NCI-H1436 (cell line): ENCODE measurements at regions not wholly inside any gene's neighbourhood (a gene's known extent, or its start where the extent isn't known, plus 50 kb on each side); places are given as distances from the start of the nearest gene placed in this dataset.
"Not testable (repeated sequence)": the region's sequence is repeated elsewhere in the genome, so short reads cannot be mapped to it uniquely, and the experiment has no call there.

Source experiments
- DNase-seq: peaks from one replicate; lab custom pipeline; 2025; lab: John Stamatoyannopoulos, UW

DNA sequence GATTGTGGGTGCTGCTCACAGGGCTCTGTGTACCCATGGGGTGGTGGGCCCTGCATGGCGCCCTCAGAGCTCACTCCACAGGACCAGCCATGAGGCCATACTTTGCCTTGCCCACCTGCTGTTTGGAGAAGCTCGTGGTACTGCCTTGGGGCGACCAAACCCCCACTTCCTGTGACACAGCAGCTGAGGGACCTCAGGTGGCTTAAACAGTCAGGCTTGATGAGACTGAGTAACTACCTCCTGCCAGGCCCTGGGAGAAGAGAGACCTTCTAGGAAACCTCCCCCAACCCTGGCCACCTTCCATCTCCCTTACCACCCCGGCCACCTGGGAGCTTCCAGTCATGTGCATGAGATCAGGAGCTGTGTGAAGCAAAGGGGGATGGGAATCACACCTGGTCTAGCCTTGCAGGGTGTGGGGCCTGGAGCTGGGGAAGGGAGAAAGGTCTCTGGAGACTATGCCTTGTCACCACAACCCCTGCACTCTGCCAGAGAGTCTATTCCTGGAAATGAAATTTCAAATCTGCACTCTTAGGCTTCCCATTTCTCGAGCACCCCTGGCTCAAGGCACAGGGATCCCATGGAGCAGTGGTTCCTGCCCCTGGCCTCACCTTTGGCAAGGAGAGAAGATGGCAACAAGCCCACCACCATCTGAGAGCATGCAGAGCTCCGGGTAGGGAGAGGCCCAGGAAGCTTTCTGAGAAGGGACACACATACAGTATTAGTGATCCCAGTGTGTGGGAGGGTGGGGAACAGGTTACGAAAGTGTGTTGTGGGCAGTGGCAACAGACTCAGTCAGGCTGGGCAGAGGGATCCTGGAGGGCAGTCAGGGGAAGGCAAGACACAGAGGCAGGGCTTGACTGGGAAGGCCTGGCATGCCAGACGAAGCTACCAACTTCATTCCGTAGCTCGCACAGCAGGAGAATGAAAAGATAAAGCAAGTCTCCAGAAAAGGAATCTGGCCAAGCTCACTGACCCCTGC is 125.0 kb downstream of the URI1 start:
- DNase-seq = no peak

DNA sequence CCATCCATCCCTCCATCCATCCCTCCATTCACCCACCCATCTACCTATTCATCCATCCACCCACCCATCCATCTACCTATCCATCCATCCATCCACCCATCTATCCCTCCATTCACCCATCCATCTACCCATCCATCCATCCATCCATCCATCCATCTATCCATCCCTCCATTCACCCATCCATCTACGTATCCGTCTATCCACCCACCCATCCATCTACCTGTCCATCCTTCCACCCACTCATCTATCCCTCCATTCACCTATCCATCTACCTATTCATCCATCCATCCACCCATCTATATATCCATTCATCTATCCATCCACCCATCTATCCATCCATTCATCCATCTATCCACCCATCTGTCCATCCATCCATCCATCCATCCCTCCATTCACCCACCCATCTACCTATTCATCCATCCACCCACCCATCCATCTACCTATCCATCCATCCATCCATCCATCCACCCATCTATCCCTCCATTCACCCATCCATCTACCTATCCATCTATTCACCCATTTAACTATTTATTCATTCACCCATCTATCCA is 126.0 kb downstream of the URI1 start:
- not testable (repeated sequence) for DNase-seq

DNA sequence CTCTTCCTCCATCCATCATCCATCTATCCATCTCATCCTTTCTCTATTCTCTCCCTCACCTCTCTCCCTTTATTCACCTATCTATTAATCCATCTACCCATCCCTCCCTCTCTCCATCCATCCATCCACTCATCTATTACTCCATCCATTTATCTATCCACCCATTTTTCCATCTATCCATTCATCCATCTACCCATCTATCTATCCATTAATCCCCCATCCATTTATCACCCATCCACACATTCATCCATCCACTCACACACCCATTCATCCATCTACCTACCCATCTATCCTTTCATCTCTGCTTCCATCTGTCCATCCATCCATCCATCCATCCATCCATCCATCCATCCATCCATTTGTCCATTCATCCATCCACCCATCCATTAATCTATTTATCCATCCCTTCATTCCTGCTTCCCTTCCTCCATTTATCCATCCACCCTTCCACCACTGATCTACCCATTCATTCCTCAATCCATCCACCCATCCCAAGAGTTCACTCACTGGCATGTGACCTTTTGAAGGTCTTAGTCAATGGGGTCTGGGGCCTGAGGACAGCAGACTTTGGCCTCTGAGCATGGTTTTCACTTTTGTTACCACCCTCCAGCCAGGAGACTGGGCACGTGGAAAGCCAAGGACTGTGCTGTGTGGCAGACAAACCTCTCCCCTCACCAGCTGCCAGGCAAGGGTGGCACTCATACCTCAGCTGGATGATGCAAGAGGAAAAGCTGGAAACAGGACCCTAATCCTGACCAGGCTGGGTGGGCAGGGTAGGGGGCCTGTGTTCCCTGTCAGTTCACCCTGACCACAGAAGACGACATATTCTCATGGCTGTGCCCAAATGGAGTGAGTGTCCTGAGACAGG is 126.7 kb downstream of the URI1 start:
- DNase-seq = no peak

DNA sequence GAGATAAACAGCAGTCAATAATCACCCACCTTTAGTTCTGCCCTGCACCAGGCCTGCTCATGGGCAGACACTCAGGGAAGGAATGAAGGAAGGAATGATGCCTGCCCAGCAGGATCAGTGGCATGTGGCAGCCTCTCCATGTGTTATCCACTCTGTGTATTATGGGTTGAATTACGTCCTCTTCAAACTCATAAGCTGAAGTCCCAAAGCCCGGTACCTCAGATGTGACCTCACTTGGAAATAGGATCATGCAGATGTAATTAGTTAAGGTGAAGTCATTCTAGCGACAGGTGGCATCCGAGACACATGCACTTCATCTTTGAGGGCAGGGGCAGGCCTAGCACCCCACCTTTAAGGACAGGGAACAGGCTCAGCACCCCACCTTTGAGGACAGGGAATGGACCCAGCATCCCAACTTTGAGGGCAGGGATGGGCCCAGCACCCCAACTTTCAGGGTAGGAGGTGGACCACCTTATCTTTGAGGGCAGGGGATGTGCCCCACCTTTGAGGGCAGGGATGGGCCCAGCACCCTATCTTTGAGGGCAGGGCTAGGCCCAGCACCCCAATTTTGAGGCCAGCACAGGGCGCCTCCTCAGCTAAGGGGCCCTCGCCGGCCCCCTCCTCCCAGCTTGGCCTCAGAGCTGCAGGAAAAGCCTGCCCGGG is 127.6 kb downstream of the URI1 start:
- no peak for DNase-seq

DNA sequence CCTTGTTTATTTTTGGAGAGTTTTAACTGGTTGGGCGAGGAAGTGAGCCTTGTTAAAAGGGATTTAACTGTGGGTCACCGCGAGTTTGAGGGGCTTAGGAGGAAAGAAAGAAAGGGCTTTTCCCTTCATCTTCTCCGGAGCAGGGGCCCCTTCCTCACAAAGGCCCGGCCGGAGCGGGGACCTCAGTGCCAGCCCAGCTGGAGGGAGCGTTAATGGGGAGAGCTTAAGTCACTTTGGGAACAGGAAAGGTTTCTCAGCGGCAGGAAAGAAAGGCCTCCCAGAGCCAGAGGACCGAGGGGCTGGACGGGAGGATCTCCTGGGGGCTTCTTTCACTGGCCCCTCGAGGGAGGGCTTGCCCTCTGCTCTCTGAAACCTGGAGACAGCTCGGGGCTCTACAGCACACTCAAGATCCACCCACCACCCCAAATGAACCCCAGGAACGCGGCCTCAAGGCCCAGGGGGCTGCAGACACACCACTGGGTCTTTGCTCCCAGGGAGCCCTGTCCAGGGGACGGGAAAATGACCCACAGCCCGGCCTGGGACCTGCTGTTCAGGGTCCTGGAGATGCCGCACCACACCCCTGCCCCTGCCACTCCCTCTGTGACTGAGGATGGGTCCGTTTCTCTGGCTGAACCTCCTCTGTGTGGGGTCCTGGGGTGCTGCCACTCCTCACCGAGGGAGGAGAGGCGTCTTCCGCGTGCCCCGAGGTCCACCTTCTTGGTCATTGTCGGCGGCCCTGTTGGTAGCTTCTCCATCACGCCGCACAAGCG is 128.3 kb downstream of the URI1 start:
- DNase-seq = no peak

DNA sequence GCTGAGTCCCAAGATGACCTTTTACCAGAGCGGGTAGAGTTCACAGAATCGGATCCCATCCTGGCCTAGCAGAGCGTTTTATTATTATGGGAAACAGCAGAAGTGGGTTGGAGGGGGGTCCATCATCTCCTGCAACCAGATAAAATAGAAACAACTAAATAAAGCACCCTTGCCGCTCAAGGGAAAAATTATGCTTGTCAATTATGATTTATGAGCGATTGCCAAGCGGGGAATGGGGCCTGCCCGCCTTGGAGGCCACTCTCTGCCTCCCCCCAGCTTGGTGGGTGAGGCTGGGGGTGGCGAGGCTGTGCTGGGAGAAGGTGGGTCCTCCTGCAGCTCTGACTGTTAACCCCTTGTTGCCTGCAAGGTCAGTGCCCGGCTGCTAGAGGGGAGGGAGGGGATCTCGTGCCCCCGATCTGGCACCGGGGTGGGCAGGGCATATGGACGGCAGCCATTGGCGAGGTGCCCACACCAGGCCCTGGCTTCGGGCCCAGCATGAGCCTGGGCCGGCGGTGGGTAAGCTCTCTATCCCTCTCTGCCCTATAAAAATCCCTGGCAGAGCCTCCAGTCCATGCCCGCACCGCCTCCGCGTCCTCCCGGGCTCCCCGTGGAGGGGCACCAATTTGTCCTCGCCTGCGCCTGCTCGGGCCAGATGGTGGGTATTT is 129.1 kb downstream of the URI1 start:
- no peak for DNase-seq

DNA sequence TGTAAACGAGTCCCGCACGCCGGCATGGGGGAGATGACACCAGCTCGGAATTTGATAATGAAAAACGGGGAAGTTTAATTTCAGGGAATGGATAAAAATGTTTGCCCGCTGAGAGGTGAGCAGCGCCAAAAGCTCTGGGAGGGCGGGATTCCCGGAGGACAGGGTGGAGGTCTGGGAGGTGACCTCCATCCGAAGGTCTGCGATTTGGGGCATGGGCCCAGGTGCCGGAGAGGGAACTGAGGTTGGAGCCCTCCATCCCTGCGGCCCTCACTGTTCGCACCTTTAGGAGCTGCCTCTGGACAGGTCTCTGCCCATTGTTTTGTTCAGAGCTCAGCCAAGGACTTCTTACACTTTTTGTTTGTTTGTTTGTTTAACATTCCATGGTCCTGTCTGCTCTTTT is 129.8 kb downstream of the URI1 start:
- DNase-seq = no peak

DNA sequence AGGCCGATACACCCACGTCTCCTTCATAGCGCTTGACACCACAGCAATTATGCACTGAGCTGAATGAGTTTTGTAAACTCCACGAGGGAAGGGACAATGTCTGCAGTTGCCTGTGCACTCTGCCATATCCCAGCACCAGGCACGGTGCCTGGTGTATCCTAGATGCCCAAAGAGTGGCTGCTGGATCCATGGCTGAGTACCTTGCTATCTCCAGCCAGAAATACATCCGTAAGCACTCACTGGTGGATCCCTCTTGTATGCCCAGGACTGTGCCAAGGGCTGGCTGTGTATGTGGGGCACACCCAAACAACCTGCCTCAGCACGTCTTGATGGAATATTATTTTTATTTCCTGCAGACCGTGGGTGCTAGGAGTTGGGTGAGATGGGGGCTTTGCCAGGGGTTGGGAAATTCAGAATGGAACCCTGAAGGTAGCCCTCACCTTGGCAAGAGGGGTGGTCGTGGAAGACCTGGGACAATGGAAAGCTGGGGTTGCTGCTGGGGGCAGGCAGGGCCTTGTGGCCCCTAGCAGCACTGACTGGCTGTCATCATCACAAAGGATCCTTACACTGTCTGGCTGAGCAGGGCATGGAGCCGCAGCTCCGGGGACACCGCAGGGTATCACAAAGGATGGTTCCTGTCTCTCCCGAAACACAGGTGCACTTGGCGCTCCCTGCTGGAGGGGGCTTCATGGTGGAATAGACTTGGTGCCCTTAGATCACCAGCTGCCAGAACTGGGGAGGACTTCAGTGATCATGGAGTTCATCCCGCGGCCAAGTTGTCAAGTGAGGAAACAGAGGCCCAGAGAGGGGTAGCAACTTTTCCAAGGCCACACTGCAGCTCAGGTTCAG is 131.3 kb downstream of the URI1 start:
- DNase-seq = no peak

DNA sequence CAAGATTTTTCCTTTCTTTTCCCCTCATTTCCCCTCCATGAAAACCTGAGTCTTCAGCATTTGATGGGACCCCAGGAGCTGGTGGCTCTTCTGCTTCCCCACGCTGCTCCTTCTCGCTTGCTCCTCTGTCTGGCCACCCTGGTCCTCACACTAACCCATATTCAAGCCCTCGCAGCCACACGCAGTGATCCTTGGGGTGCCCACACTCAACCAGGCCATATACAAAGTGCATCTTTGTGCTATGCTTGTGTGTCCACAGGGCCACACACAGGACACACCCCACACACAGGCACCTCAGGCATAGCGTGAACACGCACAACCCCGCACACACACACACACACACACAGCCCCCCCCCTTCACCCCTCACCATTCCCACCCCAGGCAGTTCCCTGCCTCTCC is 132.1 kb downstream of the URI1 start:
- no peak for DNase-seq

DNA sequence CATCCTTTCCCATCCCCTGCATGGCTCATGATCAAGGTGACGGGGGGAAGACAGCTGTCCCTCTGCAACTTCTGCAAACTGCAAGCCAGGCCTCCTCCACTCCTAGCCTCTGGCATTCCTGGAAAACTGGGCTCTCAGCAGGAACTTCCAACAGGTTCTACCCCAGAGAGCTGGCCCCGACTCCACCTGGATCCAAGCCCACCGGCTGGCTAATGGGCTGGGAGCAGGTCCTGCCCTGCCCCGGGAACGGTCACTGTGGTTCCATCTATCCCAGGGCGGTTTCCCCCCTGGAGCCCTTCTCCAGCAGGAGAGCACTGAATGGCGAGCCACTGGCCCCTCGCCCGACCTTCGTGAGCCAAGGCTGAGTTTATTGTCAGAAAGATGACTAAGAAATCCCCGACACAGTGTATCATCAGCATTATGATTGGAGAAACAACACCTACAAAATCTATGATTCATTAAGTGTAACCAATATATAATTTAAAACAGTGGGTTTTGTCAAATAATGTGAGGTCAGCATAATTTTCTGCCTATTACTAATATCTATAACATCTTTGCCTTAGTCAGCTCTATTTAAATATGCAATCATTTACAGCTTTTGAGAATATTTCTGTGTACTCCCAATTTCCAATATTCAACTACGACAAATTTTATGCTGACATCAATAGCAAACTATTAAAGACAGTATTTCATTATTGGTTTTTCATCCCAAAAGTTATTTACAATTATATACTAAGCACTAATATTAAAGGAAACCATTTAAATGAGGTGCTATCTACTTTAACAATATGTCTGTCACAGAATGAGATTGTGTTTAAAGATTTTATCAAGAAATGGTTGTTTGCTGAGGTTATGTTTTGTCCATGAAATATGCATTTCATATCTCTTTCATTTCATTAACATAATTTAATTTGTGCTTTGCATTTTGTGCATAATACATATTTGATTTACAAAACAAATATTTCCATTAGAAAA is 133.0 kb downstream of the URI1 start:
- DNase-seq = no peak

DNA sequence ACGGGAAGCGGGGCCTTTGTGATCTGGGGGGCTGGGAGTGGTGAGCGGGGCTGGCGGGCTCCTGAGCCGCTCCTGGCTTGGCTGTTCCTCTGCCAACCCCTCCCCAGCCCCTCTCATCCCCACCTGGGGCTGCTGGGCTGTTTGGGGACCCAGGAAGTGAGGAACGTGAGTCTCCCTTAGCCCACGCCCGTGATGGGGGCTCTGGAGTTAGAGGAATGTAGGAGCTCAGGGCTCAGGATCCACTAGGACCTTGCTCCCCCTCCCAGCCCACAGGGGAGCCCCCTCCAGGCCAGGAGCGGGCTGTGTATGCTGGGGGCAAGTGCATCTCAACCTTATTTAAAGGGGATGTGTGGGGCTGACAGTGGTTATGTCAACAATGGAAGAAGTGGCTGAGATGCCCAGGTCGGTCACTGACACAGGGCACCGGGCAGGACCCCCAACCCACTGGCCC is 134.1 kb downstream of the URI1 start:
- no peak for DNase-seq

DNA sequence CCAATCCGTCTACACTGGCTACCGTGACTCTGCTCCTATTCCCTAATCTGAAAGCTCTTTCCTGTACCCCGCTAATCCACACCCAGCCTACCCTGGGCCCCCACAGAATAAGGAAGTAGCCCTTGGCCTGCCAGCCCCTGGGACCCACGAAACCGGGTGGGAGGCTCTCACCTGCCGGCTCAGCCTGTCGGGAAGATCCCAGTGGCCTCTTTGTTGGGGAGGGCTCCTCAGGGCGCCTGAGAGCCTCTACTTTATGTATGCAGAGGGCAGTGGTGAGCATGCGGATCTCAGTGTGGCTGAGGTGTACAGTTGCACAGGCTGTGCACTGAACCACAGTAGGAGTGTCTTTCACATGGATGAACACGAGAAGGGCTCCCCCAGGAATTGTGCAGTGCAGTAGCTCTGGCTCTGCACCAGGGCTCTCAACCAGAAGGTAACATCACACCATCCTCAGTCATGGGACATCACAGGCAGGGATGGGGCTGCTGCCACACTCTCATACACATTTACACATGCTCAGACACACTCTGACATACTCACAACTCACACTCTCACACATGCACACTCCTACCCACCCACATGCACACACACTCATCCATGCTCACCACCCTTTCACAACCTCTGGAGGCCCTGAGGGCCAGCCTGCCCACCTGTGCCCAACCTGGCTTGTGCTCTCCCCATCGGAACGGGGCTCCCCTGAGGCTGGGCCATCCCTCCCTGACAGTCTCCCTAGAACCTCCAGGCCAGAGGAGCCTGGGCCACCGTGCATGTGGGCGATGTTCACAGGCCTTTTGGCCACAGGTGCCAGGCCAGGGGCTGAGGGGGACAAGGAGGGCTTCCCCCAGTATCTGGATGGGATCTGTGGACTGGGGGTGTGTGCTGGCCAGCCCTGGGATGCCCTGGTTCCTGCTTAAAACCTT is 135.0 kb downstream of the URI1 start:
- no peak for DNase-seq

DNA sequence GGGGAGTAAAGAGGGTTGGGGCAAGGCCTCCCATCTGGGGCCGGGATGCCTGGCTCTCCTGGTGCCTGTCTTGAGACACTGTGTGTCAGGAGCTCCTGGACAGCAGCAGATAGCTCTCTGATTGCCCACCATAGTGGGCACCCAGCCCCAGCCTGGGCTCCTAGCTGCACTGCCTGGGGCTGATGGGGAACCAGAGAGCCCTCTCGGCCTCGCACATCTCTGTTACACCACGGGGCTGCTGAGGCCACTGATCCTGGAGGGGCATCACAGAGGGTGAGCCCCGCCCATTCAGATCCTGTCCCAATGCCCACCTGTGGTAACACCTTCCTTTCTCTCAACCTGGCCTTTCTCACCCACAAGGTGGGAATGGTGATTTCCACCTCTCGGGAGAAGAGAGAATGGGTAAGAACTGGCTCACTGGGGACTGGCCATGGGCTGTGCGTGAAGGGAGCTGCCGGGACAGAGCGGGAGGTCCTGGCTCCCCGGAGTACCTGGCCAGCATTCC is 135.9 kb downstream of the URI1 start:
- no peak for DNase-seq

DNA sequence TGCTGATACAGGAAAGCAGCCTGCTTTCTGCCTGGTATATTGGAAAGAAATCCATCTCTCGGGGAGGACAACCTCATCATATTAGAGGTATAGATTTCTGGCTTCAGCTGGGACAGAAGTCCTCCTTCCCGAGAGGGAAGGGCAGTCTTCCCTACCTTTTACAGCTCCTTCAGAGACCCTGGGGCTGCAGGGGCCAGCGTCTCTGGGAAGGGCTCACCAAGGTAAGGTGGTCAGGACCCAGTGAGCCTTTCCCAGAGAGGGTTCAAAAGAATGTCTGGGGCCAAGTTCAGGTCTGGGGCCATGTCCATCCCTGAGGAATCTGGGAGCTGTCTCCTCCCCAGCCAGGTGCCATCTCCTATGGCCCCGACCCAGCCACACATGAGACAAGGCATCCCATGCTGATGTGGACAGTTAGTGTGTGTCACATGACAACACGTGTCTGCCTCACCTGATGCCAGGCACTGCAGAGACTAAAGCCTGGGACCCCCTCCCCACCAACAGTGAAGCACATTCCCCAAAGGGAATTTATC is 136.4 kb downstream of the URI1 start:
- no peak for DNase-seq

DNA sequence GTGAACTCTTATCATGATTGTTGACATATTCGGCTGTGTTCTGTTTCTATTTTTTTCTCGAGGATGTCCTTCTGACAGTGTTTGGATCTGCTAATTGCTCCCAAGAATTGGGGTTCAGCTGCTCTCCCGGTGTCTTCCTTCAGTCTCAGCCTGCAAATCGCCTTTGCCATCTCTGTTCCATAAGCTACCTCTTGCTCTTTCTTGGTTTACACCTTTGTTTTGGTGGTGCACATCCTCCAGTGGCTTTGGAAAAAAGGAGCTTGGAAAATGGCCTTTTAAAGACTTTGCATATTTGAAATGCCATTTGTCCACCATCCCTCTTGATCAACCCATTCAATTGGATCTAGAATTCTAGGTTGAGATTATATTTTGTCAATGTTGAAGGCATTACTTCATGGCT is 137.2 kb downstream of the URI1 start:
- DNase-seq = no peak

DNA sequence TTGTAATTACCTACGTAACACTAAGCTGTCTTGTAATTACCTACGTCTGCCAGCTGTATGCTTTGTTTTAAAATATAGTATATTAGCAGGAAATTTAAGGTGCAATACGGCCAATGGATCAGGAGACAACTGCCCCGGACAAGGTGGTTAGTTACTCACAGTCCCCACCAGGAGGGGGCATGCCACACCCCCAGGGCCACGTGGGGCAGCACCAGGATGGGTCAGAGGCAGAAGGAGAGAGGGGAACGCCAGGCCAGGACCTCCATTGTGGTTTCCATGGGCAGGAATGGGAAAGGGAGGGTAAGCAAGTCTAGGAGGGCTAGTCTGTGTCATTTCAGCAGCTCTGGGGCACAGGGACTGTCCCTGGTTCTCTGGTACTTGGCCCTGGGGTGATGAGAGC is 140.1 kb downstream of the URI1 start:
- DNase-seq = no peak

DNA sequence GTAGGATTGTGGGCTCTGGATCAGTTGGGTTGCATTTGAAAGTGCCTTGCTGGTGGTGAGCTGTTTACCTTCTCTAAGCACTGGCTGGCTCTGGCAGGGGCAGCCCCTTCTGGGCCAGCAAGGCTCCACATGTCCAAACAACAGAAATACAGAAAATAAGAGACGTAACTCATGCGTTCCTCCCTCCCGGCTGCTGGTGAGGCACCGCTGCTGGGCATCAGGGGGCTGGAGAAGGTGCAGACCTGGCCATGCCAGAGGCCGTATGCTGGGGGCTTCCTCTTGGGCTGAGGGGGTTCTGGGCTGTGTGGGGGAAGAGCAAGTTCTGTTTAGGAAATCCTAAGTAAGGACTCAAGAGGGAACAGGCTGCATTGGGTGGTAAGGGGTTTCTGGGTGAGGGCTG is 140.6 kb downstream of the URI1 start:
- no peak for DNase-seq
